ENCODE measurements at regions not wholly inside any gene's neighbourhood (a gene's known extent, or its start where the extent isn't known, plus 50 kb on each side); places are given as distances from the start of the nearest gene placed in this dataset.
"Not testable (repeated sequence)": the region's sequence is repeated elsewhere in the genome, so short reads cannot be mapped to it uniquely, and the experiment has no call there.

DNA sequence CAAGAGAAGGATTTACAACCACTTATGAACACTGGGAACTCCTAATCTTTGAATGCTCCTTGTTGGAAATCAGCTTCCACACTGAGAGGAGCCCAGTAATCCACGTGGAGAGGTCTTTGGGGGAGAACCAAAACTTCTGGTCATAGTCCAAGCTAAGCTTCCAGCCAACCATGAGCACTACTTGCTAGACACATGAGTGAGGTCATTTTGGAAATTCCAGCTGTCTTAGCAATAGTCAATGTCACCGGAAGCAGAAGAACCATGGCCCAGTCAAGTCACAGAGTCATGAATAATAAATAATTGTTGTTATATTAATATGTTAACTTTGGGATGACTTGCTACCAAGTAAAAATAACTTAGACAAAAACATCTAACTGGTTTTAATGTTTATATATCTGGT lies 324.9 kb upstream of the SGCG start:
- TF ChIP-seq, protein P1, sequence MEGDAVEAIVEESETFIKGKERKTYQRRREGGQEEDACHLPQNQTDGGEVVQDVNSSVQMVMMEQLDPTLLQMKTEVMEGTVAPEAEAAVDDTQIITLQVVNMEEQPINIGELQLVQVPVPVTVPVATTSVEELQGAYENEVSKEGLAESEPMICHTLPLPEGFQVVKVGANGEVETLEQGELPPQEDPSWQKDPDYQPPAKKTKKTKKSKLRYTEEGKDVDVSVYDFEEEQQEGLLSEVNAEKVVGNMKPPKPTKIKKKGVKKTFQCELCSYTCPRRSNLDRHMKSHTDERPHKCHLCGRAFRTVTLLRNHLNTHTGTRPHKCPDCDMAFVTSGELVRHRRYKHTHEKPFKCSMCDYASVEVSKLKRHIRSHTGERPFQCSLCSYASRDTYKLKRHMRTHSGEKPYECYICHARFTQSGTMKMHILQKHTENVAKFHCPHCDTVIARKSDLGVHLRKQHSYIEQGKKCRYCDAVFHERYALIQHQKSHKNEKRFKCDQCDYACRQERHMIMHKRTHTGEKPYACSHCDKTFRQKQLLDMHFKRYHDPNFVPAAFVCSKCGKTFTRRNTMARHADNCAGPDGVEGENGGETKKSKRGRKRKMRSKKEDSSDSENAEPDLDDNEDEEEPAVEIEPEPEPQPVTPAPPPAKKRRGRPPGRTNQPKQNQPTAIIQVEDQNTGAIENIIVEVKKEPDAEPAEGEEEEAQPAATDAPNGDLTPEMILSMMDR (IDR thresholded peaks at IDR 0.05; ENCODE audit: low read length, missing control alignments), result no peak
- no peak overlapping the region for H3K4me3 ChIP-seq (replicated peaks; ENCODE audit: low read depth, low read length)
- DNase-seq (ENCODE audit: low read depth), result no peak

DNA sequence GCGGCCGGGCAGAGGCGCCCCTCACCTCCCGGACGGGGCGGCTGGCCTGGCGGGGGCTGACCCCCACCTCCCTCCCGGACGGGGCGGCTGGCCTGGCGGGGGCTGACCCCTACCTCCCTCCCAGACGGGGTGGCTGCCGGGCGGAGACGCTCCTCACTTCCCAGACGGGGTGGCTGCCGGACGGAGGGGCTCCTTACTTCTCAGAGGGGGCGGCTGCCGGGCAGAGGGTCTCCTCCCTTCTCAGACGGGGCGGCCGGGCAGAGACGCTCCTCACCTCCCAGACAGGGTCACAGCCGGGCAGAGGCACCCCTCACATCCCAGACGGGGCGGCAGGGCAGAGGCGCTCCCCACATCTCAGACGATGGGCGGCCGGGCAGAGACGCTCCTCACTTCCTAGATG lies 321.8 kb upstream of the SGCG start:
- not testable (repeated sequence) for DNase-seq (ENCODE audit: low read depth); H3K4me3 ChIP-seq (replicated peaks; ENCODE audit: low read depth, low read length)

DNA sequence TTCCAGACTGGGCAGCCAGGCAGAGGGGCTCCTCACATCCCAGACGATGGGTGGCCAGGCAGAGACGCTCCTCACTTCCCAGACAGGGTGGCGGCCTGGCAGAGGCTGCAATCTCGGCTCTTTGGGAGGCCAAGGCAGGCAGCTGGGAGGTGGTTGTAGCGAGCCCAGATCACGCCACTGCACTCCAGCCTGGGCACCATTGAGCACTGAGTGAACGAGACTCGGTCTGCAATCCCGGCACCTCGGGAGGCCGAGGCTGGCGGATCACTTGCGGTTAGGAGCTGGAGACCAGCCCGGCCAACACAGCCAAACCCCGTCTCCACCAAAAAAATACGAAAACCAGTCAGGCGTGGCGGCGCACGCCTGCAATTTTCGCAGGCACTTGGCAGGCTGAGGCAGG lies 321.4 kb upstream of the SGCG start:
- not testable (repeated sequence) for DNase-seq (ENCODE audit: low read depth); H3K4me3 ChIP-seq (replicated peaks; ENCODE audit: low read depth, low read length)

DNA sequence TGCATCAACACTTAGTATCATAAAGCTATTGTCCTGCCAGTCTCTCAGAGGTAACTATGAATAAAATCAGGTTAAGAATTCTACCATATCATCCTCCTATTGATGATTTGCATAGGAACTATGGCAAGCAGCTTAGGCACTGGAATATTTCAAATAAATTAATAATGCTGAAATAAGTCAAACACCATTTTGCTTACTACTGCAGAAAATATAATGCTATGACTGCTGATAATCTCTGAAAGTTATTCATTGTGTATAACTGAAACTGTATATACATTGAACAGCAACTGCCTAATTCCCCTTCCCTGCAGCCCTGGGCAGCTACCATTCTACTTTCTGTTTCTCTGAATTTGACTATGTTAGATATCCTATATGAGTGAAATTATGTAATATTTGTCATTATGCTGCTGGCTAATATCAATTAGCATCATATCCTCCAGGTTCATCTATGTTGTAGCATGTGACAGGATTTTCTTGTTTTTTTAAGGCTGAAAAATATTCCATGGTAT lies 318.8 kb upstream of the SGCG start:
- no peak overlapping the region for H3K4me3 ChIP-seq (replicated peaks; ENCODE audit: low read depth, low read length)
- TF ChIP-seq, protein P1 (IDR thresholded peaks at IDR 0.05; ENCODE audit: low read length, missing control alignments), result no peak
- no peak for DNase-seq (ENCODE audit: low read depth)

DNA sequence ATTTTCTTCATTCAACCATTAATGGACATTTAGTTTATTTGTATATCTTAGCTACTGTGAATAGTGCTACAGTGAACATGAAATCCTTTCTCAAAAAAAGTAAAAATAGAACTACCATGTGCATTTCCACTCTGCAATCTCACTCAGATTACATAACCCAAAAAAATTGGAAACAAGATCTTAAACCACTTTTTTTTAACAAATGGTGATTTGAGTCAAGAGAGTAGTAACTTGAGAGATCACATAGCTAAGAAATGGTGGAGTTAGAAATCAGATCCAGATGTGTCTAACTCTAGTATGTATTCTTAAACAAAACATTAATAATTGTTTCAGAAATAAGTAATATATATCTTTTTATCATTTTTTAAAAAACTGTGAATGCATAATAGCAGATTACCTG lies 318.3 kb upstream of the SGCG start:
- H3K4me3 ChIP-seq (replicated peaks; ENCODE audit: low read depth, low read length), result no peak overlapping the region
- no peak for DNase-seq (ENCODE audit: low read depth)
- TF ChIP-seq, protein P1 (IDR thresholded peaks at IDR 0.05; ENCODE audit: low read length, missing control alignments), result no peak

GRCh38 chr13:22866221-22866620 lies 314.6 kb upstream of the SGCG start:
- no peak for DNase-seq (ENCODE audit: low read depth)
- no peak overlapping the region for H3K4me3 ChIP-seq (replicated peaks; ENCODE audit: low read depth, low read length)
- TF ChIP-seq, protein P1 (IDR thresholded peaks at IDR 0.05; ENCODE audit: low read length, missing control alignments), result no peak

DNA sequence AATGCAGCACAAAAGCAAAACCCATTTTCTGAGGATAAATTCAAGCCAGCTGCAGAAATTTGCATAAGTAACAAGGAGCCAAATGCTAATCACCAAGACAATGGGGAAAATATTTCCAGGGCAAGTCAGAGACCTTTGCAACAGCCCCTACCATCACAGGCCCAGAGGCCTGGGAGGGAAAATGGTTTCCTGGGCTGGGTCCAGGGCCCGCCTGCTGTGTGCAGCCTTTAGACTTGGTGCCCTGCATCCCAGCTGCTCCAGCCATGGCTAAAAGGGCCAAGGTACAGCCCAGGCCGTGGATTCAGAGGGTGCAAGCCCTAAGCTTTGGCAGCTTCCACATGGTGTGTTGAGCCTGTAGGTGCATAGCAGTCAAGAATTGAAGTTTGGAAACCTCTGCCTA lies 309.5 kb upstream of the SGCG start:
- DNase-seq (ENCODE audit: low read depth), result no peak
- H3K4me3 ChIP-seq (replicated peaks; ENCODE audit: low read depth, low read length), result no peak overlapping the region
- TF ChIP-seq, protein P1 (IDR thresholded peaks at IDR 0.05; ENCODE audit: low read length, missing control alignments), result no peak

- H3K4me3 ChIP-seq (replicated peaks; ENCODE audit: low read depth, low read length), result no peak overlapping the region
- TF ChIP-seq, protein P1 (IDR thresholded peaks at IDR 0.05; ENCODE audit: low read length, missing control alignments), result no peak
- DNase-seq (ENCODE audit: low read depth), result no peak
Observed at GRCh38 chr13:22874839-22875238, 305.9 kb upstream of the SGCG start.
